ENCODE measurements at regions not wholly inside any gene's neighbourhood (a gene's known extent, or its start where the extent isn't known, plus 50 kb on each side); places are given as distances from the start of the nearest gene placed in this dataset.

DNA sequence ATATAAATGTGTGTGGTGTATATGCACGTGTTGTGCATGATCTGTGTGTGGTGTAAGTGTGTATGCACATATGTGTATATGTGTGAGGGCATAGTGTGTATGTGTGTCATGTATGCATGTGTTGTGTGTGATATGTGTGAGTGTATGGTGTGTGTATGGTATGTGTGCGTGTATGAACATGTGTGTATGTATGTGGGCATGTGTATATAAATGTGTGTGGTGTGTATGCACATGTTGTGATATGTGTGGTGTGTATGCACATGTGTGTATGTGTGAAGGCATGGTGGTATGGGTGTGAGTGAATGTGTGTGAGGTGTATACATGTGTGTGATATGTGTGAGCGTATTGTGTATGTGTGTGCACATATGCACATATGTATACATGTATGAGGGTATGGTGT is 198.7 kb downstream of the RBFOX3 start:
- TF ChIP-seq, protein P1, sequence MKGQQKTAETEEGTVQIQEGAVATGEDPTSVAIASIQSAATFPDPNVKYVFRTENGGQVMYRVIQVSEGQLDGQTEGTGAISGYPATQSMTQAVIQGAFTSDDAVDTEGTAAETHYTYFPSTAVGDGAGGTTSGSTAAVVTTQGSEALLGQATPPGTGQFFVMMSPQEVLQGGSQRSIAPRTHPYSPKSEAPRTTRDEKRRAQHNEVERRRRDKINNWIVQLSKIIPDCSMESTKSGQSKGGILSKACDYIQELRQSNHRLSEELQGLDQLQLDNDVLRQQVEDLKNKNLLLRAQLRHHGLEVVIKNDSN (CRISPR knock-in tag; IDR thresholded peaks at IDR 0.05) = no peak
- no peak for TF ChIP-seq CTCF (IDR thresholded peaks at IDR 0.05)
- no peak for TF ChIP-seq NFE2L1 (CRISPR knock-in tag; IDR thresholded peaks at IDR 0.05)
- no peak for TF ChIP-seq CREM (CRISPR knock-in tag; IDR thresholded peaks at IDR 0.05)
- TF ChIP-seq ATF6 (CRISPR knock-in tag; IDR thresholded peaks at IDR 0.05) = no peak
- TF ChIP-seq NFYB (CRISPR knock-in tag; conservative IDR thresholded peaks at IDR 0.05; ENCODE audit: low read depth) = no peak
- TF ChIP-seq, protein P2, sequence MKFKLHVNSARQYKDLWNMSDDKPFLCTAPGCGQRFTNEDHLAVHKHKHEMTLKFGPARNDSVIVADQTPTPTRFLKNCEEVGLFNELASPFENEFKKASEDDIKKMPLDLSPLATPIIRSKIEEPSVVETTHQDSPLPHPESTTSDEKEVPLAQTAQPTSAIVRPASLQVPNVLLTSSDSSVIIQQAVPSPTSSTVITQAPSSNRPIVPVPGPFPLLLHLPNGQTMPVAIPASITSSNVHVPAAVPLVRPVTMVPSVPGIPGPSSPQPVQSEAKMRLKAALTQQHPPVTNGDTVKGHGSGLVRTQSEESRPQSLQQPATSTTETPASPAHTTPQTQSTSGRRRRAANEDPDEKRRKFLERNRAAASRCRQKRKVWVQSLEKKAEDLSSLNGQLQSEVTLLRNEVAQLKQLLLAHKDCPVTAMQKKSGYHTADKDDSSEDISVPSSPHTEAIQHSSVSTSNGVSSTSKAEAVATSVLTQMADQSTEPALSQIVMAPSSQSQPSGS (CRISPR knock-in tag; IDR thresholded peaks at IDR 0.05; ENCODE audit: borderline replicate concordance, low read depth) = no peak
- no peak for TF ChIP-seq ESRRA (CRISPR knock-in tag; IDR thresholded peaks at IDR 0.05; ENCODE audit: borderline replicate concordance)
- no peak for TF ChIP-seq USF2 (CRISPR knock-in tag; IDR thresholded peaks at IDR 0.05)
- no peak for TF ChIP-seq ATF3 (CRISPR knock-in tag; conservative IDR thresholded peaks at IDR 0.05)

All from WTC11 (cell line).